GM20431 (cell line): ENCODE measurements at regions not wholly inside any gene's neighbourhood (a gene's known extent, or its start where the extent isn't known, plus 50 kb on each side); places are given as distances from the start of the nearest gene placed in this dataset.

ENCODE experiments used
- in situ Hi-C: fragments of 300-500 bp; cut with MseI, MboI; formaldehyde crosslinking; loops from one replicate; pipeline ENCODE4 v1.15.0; 2020; ENCODE audit warnings: low sequenced_read_pairs; ENCODE audit not compliant: unreplicated experiment

- in situ Hi-C loops, result no loop called here
These were observed 135.9 kb upstream of the ADRA1D start for GRCh38 chr20:4384961-4385360.

DNA sequence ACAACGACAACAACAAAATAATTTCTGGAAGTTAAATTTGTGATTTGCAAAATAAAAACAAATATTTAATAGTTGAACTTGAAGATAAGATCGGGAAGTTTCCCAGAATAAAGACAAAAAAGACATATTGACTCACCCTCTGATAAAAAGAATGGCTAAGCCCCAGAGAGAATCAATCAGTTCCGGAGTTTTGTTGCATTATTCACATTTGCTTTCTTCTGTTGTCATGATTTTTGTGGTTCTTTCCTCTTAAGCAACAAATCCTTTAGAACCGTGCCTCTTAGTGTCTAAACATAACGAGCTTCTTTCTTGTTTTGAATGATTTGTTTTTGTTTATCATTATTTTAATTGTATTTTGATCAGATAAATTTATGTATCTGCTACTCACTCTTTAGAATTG lies 134.9 kb upstream of the ADRA1D start:
- in situ Hi-C loops, result no loop called here

GRCh38 chr20:4375881-4376280 lies 126.8 kb upstream of the ADRA1D start:
- in situ Hi-C loops, result no loop called here

GRCh38 chr20:4373454-4373853 lies 124.4 kb upstream of the ADRA1D start:
- in situ Hi-C loops, result no loop called here

- in situ Hi-C loops, result no loop called here
These were observed 122.7 kb upstream of the ADRA1D start for GRCh38 chr20:4371623-4372251.

- in situ Hi-C loops, result no loop called here
These were observed 121.8 kb upstream of the ADRA1D start for GRCh38 chr20:4370851-4371250.

GRCh38 chr20:4369798-4370124 lies 120.7 kb upstream of the ADRA1D start:
- in situ Hi-C loops, result no loop called here

GRCh38 chr20:4369119-4369797 lies 120.2 kb upstream of the ADRA1D start:
- in situ Hi-C loops, result no loop called here

- in situ Hi-C loops, result no loop called here
These were observed 117.0 kb upstream of the ADRA1D start for GRCh38 chr20:4366076-4366475.

GRCh38 chr20:4358552-4358951 lies 109.5 kb upstream of the ADRA1D start:
- in situ Hi-C loops, result no loop called here

DNA sequence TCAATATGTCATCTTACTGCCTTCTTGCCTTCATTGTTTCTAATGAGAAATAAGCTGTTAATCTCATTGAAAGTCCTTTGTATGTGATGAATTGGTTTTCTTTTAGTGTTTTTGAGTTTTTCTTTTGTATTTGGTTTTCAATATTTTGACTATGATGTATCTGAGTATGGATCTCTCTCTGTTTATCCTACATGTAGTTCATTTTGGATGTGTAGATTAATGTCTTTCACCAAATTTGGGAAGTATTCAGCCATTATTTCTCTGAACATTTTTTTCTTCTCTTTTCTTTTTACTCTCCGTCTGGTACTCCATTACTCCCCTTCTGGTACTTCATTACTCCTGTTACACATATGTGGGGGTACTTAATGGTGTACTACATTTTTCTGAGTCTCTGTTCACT lies 103.3 kb upstream of the ADRA1D start:
- in situ Hi-C loops, result no loop called here

DNA sequence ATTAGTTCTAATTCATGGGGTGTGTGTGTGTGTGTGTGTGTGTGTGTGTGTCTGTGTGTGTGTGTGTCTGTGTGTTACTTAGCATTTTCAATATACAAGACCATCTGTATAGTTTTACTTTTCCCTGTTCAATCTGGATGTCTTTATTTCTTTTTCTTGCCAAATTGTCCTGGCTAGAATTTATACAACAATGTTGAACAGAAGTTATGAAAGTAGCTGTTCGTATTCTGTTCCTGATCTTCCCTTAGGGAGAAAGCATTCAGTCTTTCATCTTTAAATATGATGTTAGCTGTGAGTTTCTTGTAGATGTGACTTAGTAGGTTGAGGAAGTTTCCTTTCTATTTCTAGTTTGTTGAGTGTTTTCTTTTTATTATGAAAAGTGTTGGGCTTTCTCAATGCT lies 101.0 kb upstream of the ADRA1D start:
- in situ Hi-C loops, result no loop called here

- in situ Hi-C loops, result no loop called here
These were observed 95.6 kb upstream of the ADRA1D start for GRCh38 chr20:4344670-4345069.

- in situ Hi-C loops, result no loop called here
These were observed 93.5 kb upstream of the ADRA1D start for GRCh38 chr20:4342609-4343008.

- in situ Hi-C loops, result no loop called here
These were observed 92.9 kb upstream of the ADRA1D start for GRCh38 chr20:4341804-4342485.

GRCh38 chr20:4335722-4336121 lies 86.6 kb upstream of the ADRA1D start:
- in situ Hi-C loops, result no loop called here

DNA sequence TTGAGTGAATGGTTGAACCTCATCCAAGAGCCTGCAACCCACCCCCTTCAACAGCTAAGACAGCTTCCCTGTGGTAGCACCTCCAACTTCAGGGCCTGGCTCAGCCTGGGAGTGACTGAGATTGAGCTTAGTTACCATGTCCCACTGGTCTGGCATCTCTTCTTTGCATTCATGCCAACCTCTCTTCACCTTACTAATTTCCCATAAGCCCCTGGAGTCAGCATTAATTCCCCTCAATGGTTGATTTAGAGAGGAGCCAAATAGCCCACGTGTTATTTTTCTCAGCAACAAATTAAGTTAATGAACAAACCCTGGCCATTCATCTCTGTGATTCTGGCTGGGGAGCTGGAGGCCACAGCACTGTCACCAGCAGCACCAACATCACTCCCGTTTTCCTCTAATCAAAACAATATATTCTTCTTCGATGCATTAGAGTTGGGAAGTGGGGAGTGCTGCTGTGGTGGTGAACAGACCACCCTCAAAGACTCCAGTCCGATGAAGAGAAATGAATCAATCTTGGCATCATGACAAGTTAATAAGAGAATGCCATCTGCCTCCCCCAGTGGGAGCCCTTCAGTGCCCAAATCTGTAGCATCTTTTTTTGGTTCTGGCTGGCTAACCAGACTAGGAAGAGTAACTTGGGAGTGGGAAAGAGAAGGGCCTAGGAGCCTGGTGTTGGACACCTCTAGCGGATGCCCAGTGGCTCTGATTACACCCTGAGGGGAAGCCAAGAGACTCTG lies 83.2 kb upstream of the ADRA1D start:
- in situ Hi-C loops, result no loop called here

GRCh38 chr20:4330011-4330410 lies 80.9 kb upstream of the ADRA1D start:
- in situ Hi-C loops, result no loop called here

- in situ Hi-C loops, result no loop called here
These were observed 80.1 kb upstream of the ADRA1D start for GRCh38 chr20:4329232-4329631.

DNA sequence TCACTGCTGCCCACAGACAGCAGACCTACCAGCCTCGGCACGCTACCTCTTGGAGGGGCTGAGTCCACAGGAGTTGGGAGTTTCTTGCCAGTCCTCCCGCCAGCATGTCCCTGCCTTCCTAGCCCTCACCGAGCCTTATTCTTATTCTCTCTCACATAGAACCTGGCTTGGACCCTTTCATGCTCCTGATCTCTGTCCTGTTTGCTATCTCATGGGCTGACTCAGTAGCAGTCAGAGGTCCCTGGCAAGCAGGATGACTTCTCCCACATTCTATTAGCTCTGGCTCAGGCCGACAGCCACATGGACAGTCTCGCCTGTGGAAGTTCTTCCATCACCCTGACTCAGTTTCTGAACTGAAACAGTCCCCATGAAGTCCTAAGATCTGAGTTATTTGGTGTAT lies 79.5 kb upstream of the ADRA1D start:
- in situ Hi-C loops, result no loop called here

DNA sequence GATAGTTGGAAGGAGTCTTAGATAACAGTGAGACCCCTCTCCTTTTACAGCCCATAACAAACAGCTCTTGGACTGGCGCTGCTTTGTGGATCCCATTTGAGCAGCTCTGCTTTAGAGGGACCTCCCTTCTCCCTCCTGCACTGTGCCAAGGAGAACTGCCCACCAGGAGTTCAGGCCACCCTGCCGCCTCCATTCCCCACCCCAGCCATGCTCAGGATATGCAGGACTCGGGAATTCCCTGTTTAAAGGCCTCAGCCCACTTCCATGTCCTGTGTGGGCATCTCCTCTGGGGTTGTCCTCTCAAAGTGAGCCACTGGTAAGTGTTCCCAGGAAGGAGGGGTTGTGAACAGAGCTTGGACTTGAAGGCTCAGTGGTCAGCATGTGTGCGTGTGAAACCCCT lies 78.9 kb upstream of the ADRA1D start:
- in situ Hi-C loops, result no loop called here
